NB4 (cell line): ENCODE measurements at regions not wholly inside any gene's neighbourhood (a gene's known extent, or its start where the extent isn't known, plus 50 kb on each side); places are given as distances from the start of the nearest gene placed in this dataset.

Experiments
- DNase-seq: peaks from one replicate; pipeline ENCODE4 v3.0.0; 2010; ENCODE audit warnings: low read depth
- H3K4me3 ChIP-seq: one replicate; pipeline ENCODE4 v1.5.1; 2011; ENCODE audit warnings: mild to moderate bottlenecking, low read depth, low read length, moderate library complexity
- CTCF ChIP-seq: IDR thresholded peaks from one replicate; pipeline ENCODE4 v1.5.1; 2012; ENCODE audit warnings: low read depth, low read length
- MAX ChIP-seq: IDR thresholded peaks from 2 replicates; pipeline ENCODE4 v1.6.1; 2011; ENCODE audit warnings: low read depth, low read length
- MYC ChIP-seq: IDR thresholded peaks from 2 replicates; pipeline ENCODE4 v1.6.1; 2011; ENCODE audit warnings: low read depth, low read length
- POLR2A ChIP-seq: IDR thresholded peaks from 2 replicates; pipeline ENCODE4 v1.6.1; 2011; ENCODE audit warnings: mild to moderate bottlenecking; ENCODE audit not compliant: insufficient read length; ENCODE audit errors: extremely low read depth

DNA sequence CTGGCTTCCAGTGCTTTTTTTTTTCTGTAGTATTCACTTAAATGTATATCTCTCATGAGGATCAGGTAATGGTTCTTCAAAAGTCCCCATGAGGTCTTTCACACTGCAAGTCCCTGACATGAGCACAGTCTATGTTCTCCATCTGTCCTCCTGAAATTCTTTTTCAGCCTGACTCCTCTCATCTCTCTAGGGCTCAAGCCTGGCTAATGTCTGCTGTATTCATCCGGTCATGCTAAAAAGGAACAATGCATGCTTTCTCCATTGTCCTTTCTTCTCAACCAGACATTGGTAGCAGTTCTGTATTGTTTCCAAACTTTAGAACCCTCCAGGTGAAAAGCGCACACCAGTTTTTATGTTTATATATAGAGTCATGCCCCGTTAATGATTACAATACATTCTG, 368.3 kb upstream of the OLFM3 start:
- no peak for DNase-seq
- no peak overlapping the region for H3K4me3 ChIP-seq
- TF ChIP-seq CTCF (no peak), POLR2A (no peak), MYC (no peak), MAX (no peak)

DNA sequence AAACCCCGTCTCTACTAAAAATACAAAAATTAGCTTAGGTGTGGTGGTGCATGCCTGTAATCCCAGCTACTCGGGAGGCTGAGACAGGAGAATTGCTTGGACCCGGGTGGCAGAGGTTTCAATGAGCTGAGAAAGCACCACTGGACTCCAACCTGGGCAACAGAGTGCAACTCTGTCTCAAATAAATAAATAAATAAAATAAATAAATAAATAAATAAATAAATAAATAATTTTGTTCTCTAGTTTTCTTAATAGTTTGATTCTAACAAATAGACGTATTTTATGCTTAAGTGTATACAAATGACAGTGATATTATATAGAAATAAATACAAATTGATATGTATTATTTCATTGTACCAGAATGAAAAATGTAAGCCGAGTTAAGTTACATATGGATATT, 339.9 kb upstream of the OLFM3 start:
- H3K4me3 ChIP-seq: no peak overlapping the region
- no peak for DNase-seq
- TF ChIP-seq MYC (no peak), CTCF (no peak), MAX (no peak), POLR2A (no peak)

GRCh38 chr1:102318104-102318806, 321.5 kb upstream of the OLFM3 start:
- H3K4me3 ChIP-seq: no peak overlapping the region
- no peak for TF ChIP-seq MAX
- no peak for TF ChIP-seq MYC
- TF ChIP-seq POLR2A: no peak
- TF ChIP-seq CTCF: no peak
- DNase-seq: no peak

- DNase-seq: no peak
- H3K4me3 ChIP-seq: no peak overlapping the region
- TF ChIP-seq MYC (no peak), MAX (no peak), POLR2A (no peak), CTCF (no peak)
These were observed 318.4 kb upstream of the OLFM3 start for GRCh38 chr1:102315096-102315495.

DNA sequence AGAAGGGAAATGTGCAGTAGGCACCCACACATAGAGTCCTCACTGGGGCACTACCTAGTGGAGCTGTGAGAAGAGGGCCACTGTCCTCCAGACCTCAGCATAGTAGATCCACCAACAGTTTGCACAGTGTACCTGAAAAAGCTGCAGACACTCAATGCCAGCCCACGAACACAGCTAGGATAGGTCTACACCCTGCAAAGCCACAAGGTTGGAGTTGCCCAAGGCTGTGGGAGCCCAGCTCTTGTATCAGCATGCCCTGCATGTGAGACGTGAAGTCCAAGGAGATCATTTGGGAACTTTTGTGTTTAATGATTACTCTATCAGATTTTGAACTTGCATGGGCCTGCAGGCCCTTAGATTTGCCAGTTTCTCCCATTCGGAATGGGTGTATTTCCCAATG, 299.4 kb upstream of the OLFM3 start:
- DNase-seq: no peak
- H3K4me3 ChIP-seq: no peak overlapping the region
- TF ChIP-seq MAX (no peak), POLR2A (no peak), MYC (no peak), CTCF (no peak)

- no peak overlapping the region for H3K4me3 ChIP-seq
- DNase-seq: no peak
- TF ChIP-seq CTCF: no peak
- no peak for TF ChIP-seq MYC
These were observed 286.2 kb upstream of the OLFM3 start for GRCh38 chr1:102282955-102283354.
